DLD1 (cell line): ENCODE measurements at regions not wholly inside any gene's neighbourhood (a gene's known extent, or its start where the extent isn't known, plus 50 kb on each side); places are given as distances from the start of the nearest gene placed in this dataset.

Source experiments
- in situ Hi-C: cut with HindIII; loops from 2 replicates; pipeline ENCODE4 v1.10.0; 2017; ENCODE audit warnings: low sequenced_read_pairs

DNA sequence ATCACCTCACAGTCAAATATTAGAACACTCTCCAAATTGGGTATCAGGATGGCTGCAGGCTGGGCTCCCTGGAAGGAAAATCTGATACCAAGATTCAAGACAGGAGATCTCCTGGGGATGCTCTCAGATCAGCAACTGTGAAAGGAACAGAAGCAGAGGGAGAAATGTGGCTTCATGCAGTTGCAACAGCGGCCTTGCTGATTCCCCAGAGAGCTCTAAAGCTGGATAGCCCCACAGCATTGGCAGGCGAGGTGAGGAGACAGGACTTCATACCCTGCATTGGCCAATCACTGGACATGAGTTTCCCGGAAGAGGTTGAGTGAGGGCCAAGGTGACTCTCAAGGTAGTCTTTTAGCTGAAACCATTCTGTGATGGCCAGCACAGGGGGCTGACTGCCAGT lies 190.6 kb downstream of the PTPN20 start:
- in situ Hi-C loops: no loop called here

DNA sequence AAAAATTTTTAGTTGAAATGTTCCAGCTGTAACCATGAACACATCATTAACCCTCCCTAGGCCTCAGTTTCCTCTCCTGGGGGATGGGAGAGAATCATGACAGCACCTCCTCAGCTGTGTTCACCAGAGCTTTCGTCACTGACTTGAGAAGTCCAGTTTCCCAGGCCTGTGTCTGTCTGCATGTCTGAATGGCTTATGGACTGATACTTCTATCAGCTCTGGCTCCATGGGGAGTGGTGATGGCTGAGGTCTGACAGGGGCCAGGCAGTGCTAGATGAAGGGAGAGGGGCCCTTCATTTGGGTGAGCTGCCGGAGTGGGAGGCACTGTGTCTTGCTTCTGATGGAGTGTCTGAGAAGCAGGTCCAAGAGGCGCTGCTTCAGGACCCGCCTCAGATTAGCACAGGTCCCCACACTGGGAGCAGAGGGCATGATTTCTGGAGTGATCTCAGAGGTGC lies 192.9 kb downstream of the PTPN20 start:
- in situ Hi-C loops: no loop called here

- in situ Hi-C loops: no loop called here
These were observed 193.7 kb downstream of the PTPN20 start for GRCh38 chr10:47104786-47105385.

GRCh38 chr10:47107007-47107747 lies 192.8 kb upstream of the GDF10 start:
- in situ Hi-C loops: no loop called here

DNA sequence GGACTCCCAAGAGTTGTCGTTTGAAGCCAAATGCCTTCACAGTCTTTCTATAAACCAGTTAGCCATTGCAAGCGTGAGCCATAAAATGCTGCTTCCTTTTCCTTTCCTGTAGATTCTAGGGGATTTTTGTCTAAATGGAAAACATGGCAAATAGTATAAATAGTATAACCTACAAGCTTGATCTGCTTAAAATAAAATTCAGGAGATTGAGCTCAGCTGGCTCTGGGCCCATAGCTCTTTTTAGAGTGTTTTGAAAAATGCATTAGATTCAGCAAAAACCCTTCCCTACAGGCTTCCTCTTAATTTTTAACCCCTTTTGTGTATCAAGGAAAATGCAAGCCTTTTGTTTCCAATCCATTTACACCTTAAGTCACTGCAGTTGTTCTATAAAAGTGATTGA lies 190.1 kb upstream of the GDF10 start:
- in situ Hi-C loops: no loop called here

GRCh38 chr10:47111329-47111862 lies 188.6 kb upstream of the GDF10 start:
- in situ Hi-C loops: no loop called here

DNA sequence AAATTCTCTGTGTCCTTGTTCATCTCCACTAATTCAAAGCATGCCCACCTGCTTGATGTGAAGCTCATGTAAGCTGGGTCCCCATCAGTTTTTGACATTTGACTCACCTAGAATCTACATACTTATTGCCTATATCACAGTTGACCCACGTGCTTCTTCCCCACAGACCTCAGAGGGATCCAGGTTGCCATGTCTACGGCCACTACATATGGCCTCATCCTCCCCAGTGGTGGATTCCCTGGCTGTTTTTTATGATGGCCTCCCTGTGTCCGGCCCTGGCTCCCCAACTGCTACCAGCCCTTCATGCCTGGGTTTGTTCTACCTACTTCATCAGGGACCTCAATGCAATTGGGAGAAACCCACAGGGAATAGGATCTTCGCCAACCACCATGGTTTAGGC lies 187.4 kb upstream of the GDF10 start:
- in situ Hi-C loops: no loop called here

- in situ Hi-C loops: no loop called here
These were observed 186.0 kb upstream of the GDF10 start for GRCh38 chr10:47113907-47114500.

DNA sequence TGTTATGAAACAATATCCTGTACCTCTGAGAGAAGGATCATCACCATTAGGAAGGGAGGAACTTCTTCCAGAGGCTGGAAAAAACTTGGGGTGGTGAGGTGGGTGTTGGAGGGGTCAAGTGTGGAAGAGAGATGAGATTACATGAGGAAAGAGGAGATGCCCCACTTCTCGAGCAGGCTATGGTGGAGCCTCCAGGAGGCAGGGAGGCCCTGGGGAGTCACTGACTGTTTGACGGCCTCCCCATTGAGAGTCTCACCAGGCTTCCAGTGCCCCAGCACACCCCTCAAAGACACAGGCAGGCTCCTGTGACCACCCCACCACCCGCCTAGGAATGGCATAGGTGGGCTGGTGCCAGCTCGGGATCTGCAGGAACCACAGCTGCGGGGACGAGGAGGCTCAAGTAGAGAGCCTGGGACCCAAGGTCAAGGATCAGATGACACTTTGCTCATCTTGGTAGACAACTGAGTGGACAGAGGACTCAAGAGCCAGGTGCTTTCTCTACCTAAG lies 185.3 kb upstream of the GDF10 start:
- in situ Hi-C loops: no loop called here

DNA sequence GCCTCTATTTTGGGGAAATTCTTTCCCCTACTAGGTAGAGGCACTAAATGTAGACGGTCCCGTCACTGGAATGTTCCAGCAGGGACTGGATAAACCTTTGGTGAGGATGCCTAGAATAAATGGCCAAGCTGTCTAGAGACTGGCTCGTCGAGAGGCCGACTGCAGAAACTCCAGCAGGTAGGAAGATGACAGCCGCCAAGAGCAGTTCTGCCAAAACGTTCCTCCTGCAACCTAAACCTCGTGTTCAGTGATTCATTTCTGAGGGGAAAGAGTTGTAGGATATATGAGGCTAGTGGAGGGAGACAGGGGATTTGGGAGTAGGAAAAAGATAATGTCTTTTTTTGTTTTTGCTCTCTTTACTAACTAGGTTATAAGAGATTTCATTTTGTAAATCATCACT lies 184.7 kb upstream of the GDF10 start:
- in situ Hi-C loops: no loop called here

DNA sequence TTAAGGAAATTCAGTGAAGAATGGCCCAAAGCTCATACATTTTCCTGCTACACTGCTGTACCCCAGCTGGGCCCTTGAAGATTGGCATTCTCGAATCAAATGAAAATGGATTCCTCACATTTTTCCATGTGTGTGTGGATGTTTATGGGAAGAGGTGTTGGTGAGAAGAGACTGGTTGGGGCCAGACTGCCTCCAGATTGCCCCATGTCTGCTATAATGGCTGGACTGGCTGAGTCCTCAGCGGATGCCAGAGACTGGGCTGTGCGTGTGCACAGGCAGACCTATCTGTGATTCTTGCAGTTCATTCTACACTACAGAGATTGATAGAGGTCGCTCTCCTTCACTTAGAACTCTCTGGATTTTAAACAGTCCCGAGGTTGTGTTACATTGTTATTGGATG lies 183.6 kb upstream of the GDF10 start:
- in situ Hi-C loops: no loop called here

GRCh38 chr10:47118326-47118725 lies 181.7 kb upstream of the GDF10 start:
- in situ Hi-C loops: no loop called here

DNA sequence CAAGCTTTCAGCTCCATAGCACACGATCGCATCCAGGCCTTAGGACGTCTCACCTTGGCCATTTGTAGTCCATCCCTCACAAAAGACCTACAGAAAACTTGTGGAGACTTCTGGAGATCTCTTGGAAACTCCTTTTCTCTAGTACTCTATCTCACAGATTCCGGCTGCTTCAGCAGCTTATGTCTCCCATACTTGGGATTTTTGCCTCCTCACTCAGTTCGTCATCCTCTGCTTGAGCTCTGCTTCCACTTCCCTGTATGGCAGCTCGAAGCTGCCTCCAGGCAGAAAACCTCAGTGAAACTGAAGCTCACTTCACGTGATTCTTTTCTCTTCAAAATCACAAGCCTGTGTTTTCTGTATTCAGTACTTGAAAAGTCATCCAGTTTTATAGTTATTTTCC lies 178.7 kb upstream of the GDF10 start:
- in situ Hi-C loops: no loop called here

GRCh38 chr10:47123716-47124288 lies 176.2 kb upstream of the GDF10 start:
- in situ Hi-C loops: no loop called here

DNA sequence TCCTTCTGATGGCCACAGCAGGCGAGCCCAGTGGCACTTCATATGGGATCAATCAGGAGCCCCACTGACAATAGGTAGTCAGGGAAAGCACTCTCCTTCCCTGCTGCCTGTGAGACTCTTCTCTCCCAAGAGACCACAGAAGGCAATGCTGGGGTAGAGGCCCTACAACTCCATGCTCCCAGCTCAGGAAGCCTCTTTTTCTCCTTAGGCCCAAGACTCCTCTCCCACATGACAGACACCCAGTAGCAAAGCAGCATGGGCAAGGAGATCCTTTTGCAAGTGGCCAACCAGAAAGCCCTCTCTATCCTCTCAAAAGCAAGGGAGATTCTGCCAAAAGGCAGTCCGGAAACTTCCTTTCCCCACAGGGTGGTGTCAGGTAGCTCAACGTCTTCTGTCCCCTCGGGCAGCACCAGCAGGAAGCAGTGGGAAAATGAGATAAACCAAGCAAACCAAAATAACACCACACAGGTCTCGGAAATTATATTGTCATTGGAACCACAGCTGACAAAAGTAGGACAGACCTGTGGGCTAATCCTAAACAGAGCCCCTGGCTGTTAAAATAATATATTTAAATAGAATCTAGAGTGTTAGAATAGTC lies 172.7 kb upstream of the GDF10 start:
- in situ Hi-C loops: no loop called here

DNA sequence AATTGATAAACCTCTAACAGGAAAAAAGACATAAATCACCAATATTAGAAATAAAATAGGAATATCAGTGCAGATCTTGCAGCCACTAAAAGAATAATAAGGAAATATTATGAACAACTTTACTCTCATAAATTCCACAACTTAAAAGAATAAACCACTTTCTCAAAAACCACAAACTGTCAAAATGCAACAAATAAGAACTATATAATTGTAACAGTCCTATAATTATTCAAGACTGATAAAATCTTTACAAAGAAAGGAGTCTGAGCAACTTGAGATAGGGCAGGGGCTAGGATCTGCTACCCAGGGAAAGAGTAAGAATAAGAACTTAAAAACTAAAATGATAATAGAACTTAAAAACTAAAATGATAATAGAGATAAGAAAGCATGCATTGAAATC lies 169.5 kb upstream of the GDF10 start:
- in situ Hi-C loops: no loop called here

GRCh38 chr10:47133871-47134570 lies 166.0 kb upstream of the GDF10 start:
- in situ Hi-C loops: no loop called here

GRCh38 chr10:47136866-47137265 lies 163.1 kb upstream of the GDF10 start:
- in situ Hi-C loops: no loop called here

DNA sequence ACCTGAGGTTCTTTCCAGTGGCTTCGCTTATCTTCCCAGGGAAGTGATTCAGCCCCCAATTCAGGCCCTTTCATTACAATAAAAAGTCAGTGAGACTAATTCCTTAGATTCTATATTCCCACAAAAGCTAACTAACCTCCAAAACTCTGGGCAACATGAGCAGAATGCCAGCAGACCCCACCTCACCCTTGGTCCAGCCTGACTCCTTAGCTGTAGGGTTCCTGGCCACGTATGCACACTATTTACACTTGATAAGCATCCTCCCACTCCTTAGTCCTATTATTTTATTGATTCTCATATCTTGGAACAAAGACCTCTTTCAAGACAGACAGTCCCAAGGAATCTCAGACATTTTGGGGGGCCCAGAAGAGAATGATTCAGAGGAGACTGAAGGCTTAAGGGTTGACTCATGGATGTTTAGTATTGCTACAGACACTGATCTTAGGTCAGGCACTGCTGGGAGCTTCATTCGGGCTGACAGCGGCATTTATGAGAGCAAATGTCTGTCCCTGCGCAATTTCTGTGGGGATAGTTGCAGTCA lies 162.6 kb upstream of the GDF10 start:
- in situ Hi-C loops: no loop called here

DNA sequence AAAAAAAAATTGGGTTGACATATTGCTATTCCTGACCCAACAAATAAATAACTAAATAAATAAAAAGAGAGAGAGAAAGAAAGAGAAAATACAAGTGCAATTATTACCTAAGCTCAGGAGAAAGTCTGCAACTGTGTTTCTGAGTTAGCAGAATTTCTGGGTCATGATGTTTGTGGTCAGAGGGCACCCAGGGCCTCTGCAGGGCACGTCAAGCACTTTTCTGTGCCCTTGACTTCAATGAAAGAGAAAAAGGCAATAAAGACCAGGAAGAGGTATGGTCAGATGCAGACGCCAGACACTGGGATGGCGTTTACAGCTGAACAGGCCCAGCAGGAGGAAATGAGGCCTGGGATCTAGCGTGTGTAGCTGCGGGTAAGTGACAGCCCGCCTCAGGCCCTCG lies 160.9 kb upstream of the GDF10 start:
- in situ Hi-C loops: no loop called here
